Ascending aorta (tissue), 2 donors: ENCODE measurements at regions not wholly inside any gene's neighbourhood (a gene's known extent, or its start where the extent isn't known, plus 50 kb on each side); places are given as distances from the start of the nearest gene placed in this dataset.

Source experiments
- DNase-seq, 2 donors: peaks; one replicate each; pipeline ENCODE4 v3.0.0-alpha.2; 2019; ENCODE audit warnings: low spot score in 2 of 2
- H3K27ac ChIP-seq, 2 donors: fragments of 200-600 bp; sonication (generic); one replicate each; pipeline ENCODE4 v1.5.1; 2016 to 2017; ENCODE audit warnings: mild to moderate bottlenecking in 1 of 2
- H3K27me3 ChIP-seq: fragments of 200-600 bp; sonication (generic); one replicate; pipeline ENCODE4 v1.5.1; 2017
- H3K36me3 ChIP-seq, 2 donors: fragments of 200-600 bp; sonication (generic); one replicate each; pipeline ENCODE4 v1.5.1; 2016
- H3K4me1 ChIP-seq, 2 donors: fragments of 200-600 bp; sonication (generic); one replicate each; pipeline ENCODE4 v1.5.1; 2016 to 2017; ENCODE audit warnings: mild to moderate bottlenecking in 1 of 2
- H3K4me3 ChIP-seq, 2 donors: fragments of 200-600 bp; sonication (generic); one replicate each; pipeline ENCODE4 v1.5.1; 2016 to 2017; ENCODE audit warnings: mild to moderate bottlenecking in 1 of 2
- H3K9me3 ChIP-seq, 2 donors: fragments of 200-600 bp; sonication (generic); one replicate each; pipeline ENCODE4 v1.5.1; 2016
- intact Hi-C: fragments of 100-400 bp; cut with DNase I; formaldehyde crosslinking; loops from one replicate; pipeline ENCODE4 v1.15.1; 2023
- TF ChIP-seq, protein P1 (sequence below), 3 experiments: fragments of 200-600 bp in 2 of 3; fragments of 450-650 bp in 1 of 3; sonication (generic) in 2 of 3; IDR thresholded peaks; one replicate each; pipeline ENCODE4 v1.5.1; 2016 to 2019; ENCODE audit warnings: antibody characterized with exemption in 3 of 3, mild to moderate bottlenecking in 1 of 3, moderate library complexity in 1 of 3

DNA sequence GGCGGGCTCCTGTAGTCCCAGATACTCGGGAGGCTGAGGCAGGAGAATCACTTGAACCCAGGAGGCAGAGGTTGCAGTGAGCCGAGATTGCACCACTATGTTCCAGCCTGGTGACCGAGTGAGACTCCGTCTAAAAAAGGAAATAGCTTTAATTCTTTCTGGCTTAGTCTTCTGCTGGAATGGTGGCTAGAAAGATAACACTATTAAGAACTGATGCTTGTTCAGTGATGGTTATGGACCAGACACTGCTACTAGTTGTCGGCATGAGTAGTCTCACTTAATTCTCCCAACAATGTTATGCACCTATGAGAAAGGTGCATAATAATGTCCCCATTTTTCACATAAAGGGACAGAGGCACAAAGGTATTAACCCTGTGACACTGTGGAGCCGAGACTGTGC is 188.7 kb downstream of the HS3ST3A1 start:
- intact Hi-C loops: no loop called here
- no peaks in the 10 kb centered on the region for H3K9me3 ChIP-seq
- H3K4me3 ChIP-seq: no peak overlapping the region
- no peaks in the 10 kb centered on the region for H3K4me1 ChIP-seq
- no peak for DNase-seq
- TF ChIP-seq, protein P1, sequence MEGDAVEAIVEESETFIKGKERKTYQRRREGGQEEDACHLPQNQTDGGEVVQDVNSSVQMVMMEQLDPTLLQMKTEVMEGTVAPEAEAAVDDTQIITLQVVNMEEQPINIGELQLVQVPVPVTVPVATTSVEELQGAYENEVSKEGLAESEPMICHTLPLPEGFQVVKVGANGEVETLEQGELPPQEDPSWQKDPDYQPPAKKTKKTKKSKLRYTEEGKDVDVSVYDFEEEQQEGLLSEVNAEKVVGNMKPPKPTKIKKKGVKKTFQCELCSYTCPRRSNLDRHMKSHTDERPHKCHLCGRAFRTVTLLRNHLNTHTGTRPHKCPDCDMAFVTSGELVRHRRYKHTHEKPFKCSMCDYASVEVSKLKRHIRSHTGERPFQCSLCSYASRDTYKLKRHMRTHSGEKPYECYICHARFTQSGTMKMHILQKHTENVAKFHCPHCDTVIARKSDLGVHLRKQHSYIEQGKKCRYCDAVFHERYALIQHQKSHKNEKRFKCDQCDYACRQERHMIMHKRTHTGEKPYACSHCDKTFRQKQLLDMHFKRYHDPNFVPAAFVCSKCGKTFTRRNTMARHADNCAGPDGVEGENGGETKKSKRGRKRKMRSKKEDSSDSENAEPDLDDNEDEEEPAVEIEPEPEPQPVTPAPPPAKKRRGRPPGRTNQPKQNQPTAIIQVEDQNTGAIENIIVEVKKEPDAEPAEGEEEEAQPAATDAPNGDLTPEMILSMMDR (IDR thresholded peaks at IDR 0.05): no peak
- H3K27me3 ChIP-seq: no peaks in the 10 kb centered on the region
- no peaks in the 10 kb centered on the region for H3K36me3 ChIP-seq
- no peak overlapping the region for H3K27ac ChIP-seq

DNA sequence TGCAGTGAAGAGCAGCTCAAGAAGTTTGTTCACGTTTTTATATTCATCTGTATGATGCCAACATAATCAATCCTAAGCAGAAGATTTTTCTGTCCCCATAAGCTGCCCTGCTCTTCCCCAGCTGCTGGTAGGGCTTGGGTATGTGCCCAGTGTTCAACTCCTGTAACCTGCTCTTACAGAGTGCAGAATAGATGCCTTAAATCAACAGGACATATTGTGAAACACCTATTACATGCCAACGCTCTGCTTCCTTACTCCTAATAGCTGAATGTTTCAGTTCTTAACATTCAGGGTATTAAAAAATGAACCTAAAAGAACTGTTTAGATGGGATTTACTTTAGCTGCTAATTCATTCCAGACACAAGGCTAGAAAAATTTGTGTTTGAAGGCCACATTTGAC is 190.9 kb downstream of the HS3ST3A1 start:
- Histone ChIP-seq H3K4me3 (no peak overlapping the region), H3K4me1 (no peaks in the 10 kb centered on the region), H3K27me3 (no peaks in the 10 kb centered on the region), H3K36me3 (no peaks in the 10 kb centered on the region), H3K27ac (no peak overlapping the region), H3K9me3 (no peaks in the 10 kb centered on the region)
- no peak for DNase-seq
- intact Hi-C loops: no loop called here
- TF ChIP-seq, protein P1 (IDR thresholded peaks at IDR 0.05): no peak

DNA sequence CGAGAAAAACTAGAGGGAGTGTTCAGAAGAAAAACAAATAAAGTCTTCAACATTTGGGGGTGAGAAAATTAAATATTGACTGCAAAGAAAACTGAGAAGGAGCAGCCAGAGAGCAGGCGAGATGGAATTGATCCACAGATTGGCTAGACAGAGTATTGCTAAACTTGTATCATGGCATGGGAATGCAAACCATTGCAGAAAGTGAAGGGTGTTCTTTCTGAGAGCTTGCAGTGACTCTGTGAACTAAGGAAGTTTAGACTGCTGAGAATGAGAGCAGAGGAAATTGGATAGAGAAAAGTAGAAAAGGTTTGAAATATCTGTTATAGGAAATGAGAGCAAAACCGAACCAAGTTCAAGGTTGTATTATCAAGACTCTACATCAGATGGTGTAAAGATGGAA is 191.5 kb downstream of the HS3ST3A1 start:
- Histone ChIP-seq H3K27me3 (no peaks in the 10 kb centered on the region), H3K36me3 (no peaks in the 10 kb centered on the region), H3K4me3 (no peak overlapping the region), H3K27ac (no peak overlapping the region), H3K4me1 (no peaks in the 10 kb centered on the region), H3K9me3 (no peaks in the 10 kb centered on the region)
- intact Hi-C loops: no loop called here
- TF ChIP-seq, protein P1 (IDR thresholded peaks at IDR 0.05): no peak
- DNase-seq: no peak

DNA sequence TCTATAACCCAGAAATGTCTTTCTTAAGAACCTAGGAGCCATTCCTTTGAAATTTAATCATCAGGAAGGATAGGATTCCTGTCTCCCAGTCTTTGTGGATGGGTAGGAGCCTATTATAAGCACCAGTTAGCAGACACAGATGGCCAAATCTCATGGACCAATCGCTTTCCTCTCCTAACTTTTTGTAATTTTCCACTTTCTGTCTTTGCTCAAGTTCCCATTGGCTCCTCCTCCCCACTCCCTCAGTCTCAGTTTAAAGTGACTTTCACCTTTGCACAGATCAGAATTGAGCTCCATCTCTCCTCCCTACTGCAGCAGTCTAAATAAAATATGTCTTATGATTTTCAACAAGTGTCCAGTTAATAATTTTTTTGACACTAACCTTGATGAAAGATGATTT is 192.3 kb downstream of the HS3ST3A1 start:
- Histone ChIP-seq H3K4me1 (no peaks in the 10 kb centered on the region), H3K36me3 (no peaks in the 10 kb centered on the region), H3K9me3 (no peaks in the 10 kb centered on the region), H3K27ac (no peak overlapping the region), H3K4me3 (no peak overlapping the region), H3K27me3 (no peaks in the 10 kb centered on the region)
- intact Hi-C loops: no loop called here
- TF ChIP-seq, protein P1 (IDR thresholded peaks at IDR 0.05): no peak
- no peak for DNase-seq

DNA sequence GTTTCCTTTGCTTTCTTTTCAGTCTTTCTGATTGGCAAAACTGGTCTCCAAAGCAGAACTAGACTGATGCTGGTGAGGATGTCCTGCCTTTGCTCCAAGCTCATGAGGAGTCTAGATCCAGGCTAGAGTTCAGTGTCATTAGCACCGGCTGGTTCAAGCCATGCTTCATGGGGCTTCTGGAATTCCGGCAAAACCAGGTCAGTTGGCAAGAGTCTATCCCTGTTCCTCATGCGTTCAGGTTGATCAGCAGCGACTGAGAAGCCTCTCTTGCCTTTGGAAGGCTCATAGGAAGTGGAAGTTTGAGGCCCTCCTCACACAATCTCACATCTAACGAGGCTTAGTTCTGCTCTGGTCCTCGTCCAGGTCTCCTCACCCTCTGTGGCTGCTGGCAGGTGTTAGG is 194.3 kb downstream of the HS3ST3A1 start:
- no peak for DNase-seq
- H3K27me3 ChIP-seq: no peaks in the 10 kb centered on the region
- intact Hi-C loops: no loop called here
- TF ChIP-seq, protein P1 (IDR thresholded peaks at IDR 0.05): no peak
- H3K9me3 ChIP-seq: no peaks in the 10 kb centered on the region
- no peak overlapping the region for H3K27ac ChIP-seq
- H3K4me3 ChIP-seq: no peak overlapping the region
- H3K4me1 ChIP-seq: no peaks in the 10 kb centered on the region
- H3K36me3 ChIP-seq: no peaks in the 10 kb centered on the region

DNA sequence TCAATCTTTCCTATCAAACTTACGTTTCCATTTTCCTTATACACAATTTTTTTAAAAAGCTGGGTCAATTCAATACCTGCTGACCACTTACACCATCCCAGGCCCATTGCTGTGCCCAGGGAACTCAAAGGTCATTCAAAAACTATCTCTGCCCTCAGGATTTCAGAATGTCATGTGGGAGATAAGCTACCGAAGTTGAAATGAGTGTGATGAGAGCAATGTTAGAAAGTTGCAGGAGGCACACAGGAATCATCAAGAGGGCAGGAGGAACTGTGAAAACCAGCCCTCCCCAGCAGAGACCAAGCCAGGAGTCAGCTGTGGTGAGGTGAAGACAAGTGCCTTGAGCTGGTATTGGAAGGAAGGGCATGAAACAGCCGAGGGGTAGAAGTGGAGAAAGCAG is 195.9 kb downstream of the HS3ST3A1 start:
- Histone ChIP-seq H3K36me3 (no peaks in the 10 kb centered on the region), H3K4me3 (no peak overlapping the region), H3K4me1 (no peaks in the 10 kb centered on the region), H3K27me3 (no peaks in the 10 kb centered on the region), H3K9me3 (no peaks in the 10 kb centered on the region), H3K27ac (no peak overlapping the region)
- intact Hi-C loops: no loop called here
- DNase-seq: no peak
- TF ChIP-seq, protein P1 (IDR thresholded peaks at IDR 0.05): no peak
